GM21786 (cell line): ENCODE measurements at regions not wholly inside any gene's neighbourhood (a gene's known extent, or its start where the extent isn't known, plus 50 kb on each side); places are given as distances from the start of the nearest gene placed in this dataset.

Experiments used
- ATAC-seq: cut with Tn5 transposase; IDR thresholded peaks from one replicate; pipeline ENCODE4 v1.9.1; 2021; ENCODE audit not compliant: unreplicated experiment

- no peak for ATAC-seq
These were observed 1403.3 kb upstream of the SLC39A10 start for GRCh38 chr2:194253528-194254259.

GRCh38 chr2:194252127-194252526 is 1404.9 kb upstream of the SLC39A10 start:
- ATAC-seq = no peak

- ATAC-seq = no peak
These were observed 1424.4 kb upstream of the SLC39A10 start for GRCh38 chr2:194232600-194232999.

- ATAC-seq = no peak
These were observed 1433.8 kb upstream of the SLC39A10 start for GRCh38 chr2:194223218-194223617.

- no peak for ATAC-seq
These were observed 1442.8 kb upstream of the SLC39A10 start for GRCh38 chr2:194214192-194214591.

GRCh38 chr2:194205568-194206227 is 1451.3 kb upstream of the SLC39A10 start:
- no peak for ATAC-seq

GRCh38 chr2:194203898-194204297 is 1453.1 kb upstream of the SLC39A10 start:
- no peak for ATAC-seq

- ATAC-seq = no peak
These were observed 1474.1 kb upstream of the SLC39A10 start for GRCh38 chr2:194182888-194183287.

GRCh38 chr2:194176134-194176533 is 1480.9 kb upstream of the SLC39A10 start:
- ATAC-seq = no peak

GRCh38 chr2:194166818-194167217 is 1490.2 kb upstream of the SLC39A10 start:
- ATAC-seq = peak; percentile 69

GRCh38 chr2:194155431-194155830 is 1501.6 kb upstream of the SLC39A10 start:
- no peak for ATAC-seq

GRCh38 chr2:194151231-194151630 is 1505.8 kb upstream of the SLC39A10 start:
- ATAC-seq = no peak

- no peak for ATAC-seq
These were observed 1521.6 kb upstream of the SLC39A10 start for GRCh38 chr2:194135463-194135862.

GRCh38 chr2:194128810-194129209 is 1528.2 kb upstream of the SLC39A10 start:
- ATAC-seq = no peak

GRCh38 chr2:194126418-194126817 is 1530.6 kb upstream of the SLC39A10 start:
- no peak for ATAC-seq

- no peak for ATAC-seq
These were observed 1540.2 kb upstream of the SLC39A10 start for GRCh38 chr2:194116861-194117260.

- peak; percentile 39 for ATAC-seq
These were observed 1551.7 kb upstream of the SLC39A10 start for GRCh38 chr2:194105358-194105757.

- ATAC-seq = peak; percentile 96
These were observed 1552.3 kb upstream of the SLC39A10 start for GRCh38 chr2:194104687-194105086.

- peak; percentile 9 for ATAC-seq
These were observed 1552.9 kb upstream of the SLC39A10 start for GRCh38 chr2:194103941-194104659.

- ATAC-seq = no peak
These were observed 1554.5 kb upstream of the SLC39A10 start for GRCh38 chr2:194102546-194102945.

GRCh38 chr2:194100201-194100600 is 1556.8 kb upstream of the SLC39A10 start:
- no peak for ATAC-seq

- no peak for ATAC-seq
These were observed 1560.6 kb upstream of the SLC39A10 start for GRCh38 chr2:194096402-194096801.
